A549 (cell line): ENCODE measurements at regions not wholly inside any gene's neighbourhood (a gene's known extent, or its start where the extent isn't known, plus 50 kb on each side); places are given as distances from the start of the nearest gene placed in this dataset.

ENCODE experiments used
- ATAC-seq, 2 experiments: fragments of 200-7000 bp in 1 of 2; fragments of >200 bp in 1 of 2; cut with Nextera tagmentation in 1 of 2; cut with Tn5 transposase in 1 of 2; 3 replicates each; pipeline versions ENCODE4 v1.8.0 to v1.9.1; 2018 to 2020; ENCODE audit warnings: mild to moderate bottlenecking in 1 of 2, moderate library complexity in 1 of 2
- CTCF ChIA-PET: fragments of 300-600 bp; sonication (Branson Sonifier 250); formaldehyde crosslinking; extraction: SDS; loops from one replicate; lab custom pipeline; 2021; ENCODE audit warnings: antibody characterized with exemption, inconsistent platforms; lab: Yijun Ruan, JAX
- POLR2A ChIA-PET: fragments of 350-600 bp; formaldehyde crosslinking; extraction: SDS; loops from one replicate; lab custom pipeline; 2021; ENCODE audit warnings: antibody characterized with exemption, inconsistent platforms; lab: Yijun Ruan, JAX
- DNase-seq, 2 experiments: peaks; one replicate each; pipeline versions ENCODE4 v3.0.0 to v3.0.0-alpha.2; 2011 to 2016; ENCODE audit warnings: low read depth in 1 of 2, low spot score in 1 of 2
- FAIRE-seq: peaks from 2 replicates; lab custom pipeline; 2011; peaks lifted over from hg19 to GRCh38; lab: Jason Lieb, UNC
- H3K27ac ChIP-seq, 2 experiments: fragments of >200 bp; sonication (Bioruptor Twin); formaldehyde crosslinking; 3 replicates each; pipeline ENCODE4 v1.5.1; 2016 to 2017
- H3K4me1 ChIP-seq: fragments of >200 bp; sonication (Bioruptor Twin); formaldehyde crosslinking; 3 replicates; pipeline ENCODE4 v1.6.1; 2016
- H3K4me2 ChIP-seq: fragments of >200 bp; sonication (Bioruptor Twin); formaldehyde crosslinking; 3 replicates; pipeline ENCODE4 v1.6.1; 2016
- H3K4me3 ChIP-seq: fragments of >200 bp; sonication (Bioruptor Twin); formaldehyde crosslinking; 3 replicates; pipeline ENCODE4 v1.5.1; 2016
- H3K9me3 ChIP-seq: fragments of >200 bp; sonication (Bioruptor Twin); formaldehyde crosslinking; 3 replicates; pipeline ENCODE4 v1.6.1; 2016
- BHLHE40 ChIP-seq: IDR thresholded peaks from 2 replicates; pipeline ENCODE4 v1.6.1; 2012; ENCODE audit warnings: low read depth, low read length, inconsistent platforms
- CBX8 ChIP-seq: fragments of 200-600 bp; sonication (generic); IDR thresholded peaks from 2 replicates; pipeline ENCODE4 v1.6.1; 2016
- CEBPB ChIP-seq, 2 experiments: fragments of >200 bp in 1 of 2; sonication (Bioruptor Twin) in 1 of 2; formaldehyde crosslinking in 1 of 2; IDR thresholded peaks; 2 replicates each; pipeline ENCODE4 v1.6.1; 2012 to 2016
- CHD4 ChIP-seq: fragments of 200-600 bp; sonication (generic); IDR thresholded peaks from 2 replicates; pipeline ENCODE4 v1.6.1; 2016; ENCODE audit warnings: antibody characterized with exemption, mild to moderate bottlenecking, borderline replicate concordance
- EHF ChIP-seq: fragments of 250-450 bp; sonication (Bioruptor Pico); IDR thresholded peaks from 2 replicates; pipeline ENCODE4 v1.5.0; 2020; ENCODE audit warnings: mild to moderate bottlenecking
- EHMT2 ChIP-seq: fragments of 200-600 bp; sonication (generic); IDR thresholded peaks from 2 replicates; pipeline ENCODE4 v1.6.1; 2016; ENCODE audit warnings: antibody characterized with exemption, low read depth, mild to moderate bottlenecking, moderate library complexity
- ESRRA ChIP-seq: fragments of 150-350 bp; IDR thresholded peaks from 2 replicates; pipeline ENCODE4 v1.6.1; 2014; ENCODE audit warnings: mild to moderate bottlenecking, low read length, borderline replicate concordance
- FOSL2 ChIP-seq, 2 experiments: fragments of 450-650 bp in 1 of 2; fragments of >200 bp in 1 of 2; sonication (Bioruptor Twin) in 1 of 2; formaldehyde crosslinking; IDR thresholded peaks; 2 replicates each; pipeline versions ENCODE4 v1.5.0 to v1.6.1; 2016 to 2020; ENCODE audit warnings: mild to moderate bottlenecking in 1 of 2, moderate library complexity in 1 of 2
- HOXA7 ChIP-seq: fragments of 250-450 bp; sonication (Bioruptor Pico); IDR thresholded peaks from 2 replicates; pipeline ENCODE4 v1.5.0; 2020; ENCODE audit warnings: mild to moderate bottlenecking, moderate library complexity
- HOXB13 ChIP-seq: fragments of 250-450 bp; sonication (Bioruptor Pico); IDR thresholded peaks from 2 replicates; pipeline ENCODE4 v1.5.0; 2020; ENCODE audit warnings: low read depth, mild to moderate bottlenecking, moderate library complexity
- JUN ChIP-seq, 2 experiments: fragments of >200 bp; sonication (Bioruptor Twin); formaldehyde crosslinking; IDR thresholded peaks; 2 replicates in 1 of 2; 3 replicates in 1 of 2; pipeline ENCODE4 v1.6.1; 2016 to 2017
- MAZ ChIP-seq: fragments of 150-350 bp; IDR thresholded peaks from 2 replicates; pipeline ENCODE4 v1.6.1; 2014; ENCODE audit warnings: antibody characterized with exemption, low read depth, low read length, borderline replicate concordance
- RCOR1 ChIP-seq: fragments of 150-350 bp; IDR thresholded peaks from 2 replicates; pipeline ENCODE4 v1.6.1; 2014; ENCODE audit warnings: antibody characterized with exemption, low read length, low read depth
- RNF2 ChIP-seq: fragments of 200-600 bp; sonication (generic); IDR thresholded peaks from 2 replicates; pipeline ENCODE4 v1.6.1; 2016; ENCODE audit warnings: low read depth, mild to moderate bottlenecking, antibody characterized with exemption, moderate library complexity, borderline replicate concordance
- SMC3 ChIP-seq: fragments of >200 bp; sonication (Bioruptor Twin); formaldehyde crosslinking; IDR thresholded peaks from 3 replicates; pipeline ENCODE4 v1.6.1; 2018; ENCODE audit warnings: inconsistent platforms
- TFCP2L1 ChIP-seq: fragments of 250-450 bp; sonication (Bioruptor Pico); IDR thresholded peaks from 2 replicates; pipeline ENCODE4 v1.5.0; 2021; ENCODE audit warnings: mild to moderate bottlenecking
- WGBS: methylation state at CpG from one replicate; pipeline ENCODE4 v1.1.6; 2017; ENCODE audit errors: missing lambda C conversion rate; 5-methylcytosine and 5-hydroxymethylcytosine counted together
- TF ChIP-seq, protein P1 (sequence below): IDR thresholded peaks from 2 replicates; pipeline ENCODE4 v1.6.1; 2012
- TF ChIP-seq, protein P2 (sequence below): IDR thresholded peaks from 2 replicates; pipeline ENCODE4 v1.6.1; 2012
- TF ChIP-seq, protein P3 (sequence below): fragments of 200-600 bp; sonication (generic); IDR thresholded peaks from 2 replicates; pipeline ENCODE4 v1.6.1; 2016; ENCODE audit warnings: antibody characterized with exemption, mild to moderate bottlenecking, moderate library complexity
- TF ChIP-seq, protein P4 (sequence below): IDR thresholded peaks from 2 replicates; pipeline ENCODE4 v1.6.1; 2012; ENCODE audit warnings: low read depth, borderline replicate concordance

DNA sequence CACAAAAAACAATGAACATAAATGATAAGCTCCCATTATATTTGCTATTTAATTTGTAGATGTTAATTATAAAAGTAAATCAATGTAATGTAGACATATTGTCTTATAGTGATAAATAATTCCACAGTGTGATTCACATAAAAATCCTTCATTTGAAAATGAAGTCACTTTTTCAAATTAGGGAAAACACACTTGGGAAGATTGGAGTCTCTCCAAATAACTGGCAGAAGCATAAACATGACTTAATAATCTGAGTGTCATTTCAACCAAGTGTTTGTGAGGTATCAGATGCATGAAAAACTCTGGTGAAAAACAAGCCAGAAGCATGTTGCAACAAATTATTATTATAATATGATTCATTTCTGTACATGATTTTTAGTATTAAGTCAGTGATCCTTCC, 102.2 kb downstream of the CETN3 start:
- CTCF ChIA-PET: no interaction called here
- FAIRE-seq (peak; percentile 23), DNase-seq (no peak), ATAC-seq (no peak)
- H3K4me2 ChIP-seq: no peak overlapping the region
- H3K4me1 ChIP-seq: no peaks in the 10 kb centered on the region
- no peak overlapping the region for H3K4me3 ChIP-seq
- H3K27ac ChIP-seq: no peak overlapping the region
- TF ChIP-seq CEBPB (IDR thresholded peaks at IDR 0.05) (no peak), SMC3 (no peak), HOXA7 (CRISPR knock-in tag) (no peak), HOXB13 (CRISPR knock-in tag) (no peak), EHMT2 (no peak), FOSL2 (IDR thresholded peaks at IDR 0.05) (no peak), FOSL2 (CRISPR knock-in tag; IDR thresholded peaks at IDR 0.05) (no peak), BHLHE40 (no peak), TFCP2L1 (CRISPR knock-in tag) (no peak), RNF2 (no peak), CBX8 (no peak), CHD4 (no peak), MAZ (no peak)
- TF ChIP-seq, protein P1, sequence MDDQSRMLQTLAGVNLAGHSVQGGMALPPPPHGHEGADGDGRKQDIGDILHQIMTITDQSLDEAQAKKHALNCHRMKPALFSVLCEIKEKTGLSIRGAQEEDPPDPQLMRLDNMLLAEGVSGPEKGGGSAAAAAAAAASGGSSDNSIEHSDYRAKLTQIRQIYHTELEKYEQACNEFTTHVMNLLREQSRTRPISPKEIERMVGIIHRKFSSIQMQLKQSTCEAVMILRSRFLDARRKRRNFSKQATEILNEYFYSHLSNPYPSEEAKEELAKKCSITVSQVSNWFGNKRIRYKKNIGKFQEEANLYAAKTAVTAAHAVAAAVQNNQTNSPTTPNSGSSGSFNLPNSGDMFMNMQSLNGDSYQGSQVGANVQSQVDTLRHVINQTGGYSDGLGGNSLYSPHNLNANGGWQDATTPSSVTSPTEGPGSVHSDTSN: no peak
- TF ChIP-seq, protein P2, sequence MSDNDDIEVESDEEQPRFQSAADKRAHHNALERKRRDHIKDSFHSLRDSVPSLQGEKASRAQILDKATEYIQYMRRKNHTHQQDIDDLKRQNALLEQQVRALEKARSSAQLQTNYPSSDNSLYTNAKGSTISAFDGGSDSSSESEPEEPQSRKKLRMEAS: no peak
- TF ChIP-seq, protein P3, sequence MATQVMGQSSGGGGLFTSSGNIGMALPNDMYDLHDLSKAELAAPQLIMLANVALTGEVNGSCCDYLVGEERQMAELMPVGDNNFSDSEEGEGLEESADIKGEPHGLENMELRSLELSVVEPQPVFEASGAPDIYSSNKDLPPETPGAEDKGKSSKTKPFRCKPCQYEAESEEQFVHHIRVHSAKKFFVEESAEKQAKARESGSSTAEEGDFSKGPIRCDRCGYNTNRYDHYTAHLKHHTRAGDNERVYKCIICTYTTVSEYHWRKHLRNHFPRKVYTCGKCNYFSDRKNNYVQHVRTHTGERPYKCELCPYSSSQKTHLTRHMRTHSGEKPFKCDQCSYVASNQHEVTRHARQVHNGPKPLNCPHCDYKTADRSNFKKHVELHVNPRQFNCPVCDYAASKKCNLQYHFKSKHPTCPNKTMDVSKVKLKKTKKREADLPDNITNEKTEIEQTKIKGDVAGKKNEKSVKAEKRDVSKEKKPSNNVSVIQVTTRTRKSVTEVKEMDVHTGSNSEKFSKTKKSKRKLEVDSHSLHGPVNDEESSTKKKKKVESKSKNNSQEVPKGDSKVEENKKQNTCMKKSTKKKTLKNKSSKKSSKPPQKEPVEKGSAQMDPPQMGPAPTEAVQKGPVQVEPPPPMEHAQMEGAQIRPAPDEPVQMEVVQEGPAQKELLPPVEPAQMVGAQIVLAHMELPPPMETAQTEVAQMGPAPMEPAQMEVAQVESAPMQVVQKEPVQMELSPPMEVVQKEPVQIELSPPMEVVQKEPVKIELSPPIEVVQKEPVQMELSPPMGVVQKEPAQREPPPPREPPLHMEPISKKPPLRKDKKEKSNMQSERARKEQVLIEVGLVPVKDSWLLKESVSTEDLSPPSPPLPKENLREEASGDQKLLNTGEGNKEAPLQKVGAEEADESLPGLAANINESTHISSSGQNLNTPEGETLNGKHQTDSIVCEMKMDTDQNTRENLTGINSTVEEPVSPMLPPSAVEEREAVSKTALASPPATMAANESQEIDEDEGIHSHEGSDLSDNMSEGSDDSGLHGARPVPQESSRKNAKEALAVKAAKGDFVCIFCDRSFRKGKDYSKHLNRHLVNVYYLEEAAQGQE: no peak
- TF ChIP-seq, protein P4, sequence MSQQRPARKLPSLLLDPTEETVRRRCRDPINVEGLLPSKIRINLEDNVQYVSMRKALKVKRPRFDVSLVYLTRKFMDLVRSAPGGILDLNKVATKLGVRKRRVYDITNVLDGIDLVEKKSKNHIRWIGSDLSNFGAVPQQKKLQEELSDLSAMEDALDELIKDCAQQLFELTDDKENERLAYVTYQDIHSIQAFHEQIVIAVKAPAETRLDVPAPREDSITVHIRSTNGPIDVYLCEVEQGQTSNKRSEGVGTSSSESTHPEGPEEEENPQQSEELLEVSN: no peak
- no peaks in the 10 kb centered on the region for H3K9me3 ChIP-seq
- POLR2A ChIA-PET: no interaction called here

DNA sequence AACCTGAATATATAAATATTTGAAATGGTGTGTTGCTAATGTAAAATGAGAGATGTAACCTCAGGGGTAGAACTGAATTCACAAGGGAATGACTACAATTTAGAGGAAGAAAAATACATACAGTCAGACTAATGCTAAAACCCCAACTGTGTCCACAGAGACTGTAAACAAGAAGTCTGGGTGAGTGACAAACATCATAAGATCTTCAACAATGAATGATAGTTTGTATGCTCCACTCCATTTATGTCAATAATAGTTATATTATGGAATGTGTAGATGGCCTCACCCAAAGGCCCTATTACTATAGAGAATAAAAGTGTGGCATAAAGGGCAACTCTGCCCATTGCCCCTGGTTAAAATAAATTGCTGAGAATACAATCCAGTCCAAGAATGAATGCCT, 102.9 kb downstream of the CETN3 start:
- no peak overlapping the region for H3K27ac ChIP-seq
- no peak overlapping the region for H3K4me2 ChIP-seq
- ATAC-seq (no peak), FAIRE-seq (no peak), DNase-seq (no peak)
- TF ChIP-seq HOXA7 (CRISPR knock-in tag): no peak
- no peak for TF ChIP-seq ESRRA
- no peak for TF ChIP-seq RNF2
- TF ChIP-seq JUN (IDR thresholded peaks at IDR 0.05): no peak
- CTCF ChIA-PET: no interaction called here
- H3K4me3 ChIP-seq: no peak overlapping the region
- POLR2A ChIA-PET: no interaction called here
- H3K9me3 ChIP-seq: no peaks in the 10 kb centered on the region
- H3K4me1 ChIP-seq: no peaks in the 10 kb centered on the region

DNA sequence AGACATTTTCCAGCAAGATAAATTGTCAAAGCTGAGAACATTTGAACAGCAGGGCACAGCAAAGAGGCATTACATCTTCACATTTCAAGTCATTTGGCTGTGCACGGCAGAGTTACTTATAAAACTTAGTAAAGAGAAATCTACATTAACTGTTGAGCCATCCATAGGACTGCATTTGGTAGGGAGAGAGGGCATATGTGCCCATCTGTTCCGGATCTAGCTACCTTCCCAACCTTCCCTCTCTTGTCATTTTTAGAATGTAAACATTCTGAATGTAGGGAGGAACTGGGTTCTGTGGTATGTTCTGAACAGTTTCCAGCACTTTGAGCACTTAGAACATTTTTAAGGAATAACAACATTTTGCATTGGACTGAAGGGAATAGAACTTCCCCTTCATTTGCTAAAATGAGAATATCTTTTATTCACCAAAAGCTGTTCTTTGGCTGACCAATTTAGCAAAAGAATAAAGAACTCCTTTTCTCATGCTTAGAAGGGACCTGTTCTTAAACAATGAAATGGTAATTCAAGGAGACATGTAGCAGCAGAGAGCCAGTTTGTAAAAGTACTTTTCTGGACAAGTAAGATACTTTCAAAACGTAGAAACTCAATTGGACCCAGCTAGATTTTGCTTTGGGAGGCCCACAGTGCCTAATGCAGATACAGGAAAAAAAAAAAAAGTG, 104.4 kb downstream of the CETN3 start:
- no peak overlapping the region for H3K4me2 ChIP-seq
- no peaks in the 10 kb centered on the region for H3K9me3 ChIP-seq
- TF ChIP-seq EHF (CRISPR knock-in tag) (no peak), RCOR1 (no peak), EHMT2 (no peak), HOXA7 (CRISPR knock-in tag) (no peak)
- CTCF ChIA-PET: interaction anchor here (0.6 to 0.9 kb wide), 2 partner anchors 9 to 35 kb away, joined by 3 read pairs; no protein-coding TSS in a partner anchor
- no peak overlapping the region for H3K27ac ChIP-seq
- ATAC-seq (no peak), FAIRE-seq (no peak), DNase-seq (no peak)
- H3K4me1 ChIP-seq: no peaks in the 10 kb centered on the region
- POLR2A ChIA-PET: no interaction called here
- H3K4me3 ChIP-seq: no peak overlapping the region
- WGBS: 13% methylated on average over 3 of the region's 3 CpGs
